ENCODE measurements at regions not wholly inside any gene's neighbourhood (a gene's known extent, or its start where the extent isn't known, plus 50 kb on each side); places are given as distances from the start of the nearest gene placed in this dataset.

- DNase-seq (ENCODE audit: low read depth in 2 of 2): no peak
- H3K9me3 ChIP-seq (ENCODE audit: control insufficient read depth, insufficient read depth, low read depth, low read length): no peaks in the 10 kb centered on the region
- no peak for TF ChIP-seq EZH2 (IDR thresholded peaks at IDR 0.05; ENCODE audit: low read length, missing control alignments)
- no peak for TF ChIP-seq CTCF (conservative IDR thresholded peaks at IDR 0.05 in 1 of 2, IDR thresholded peaks at IDR 0.05 in 1 of 2; ENCODE audit: low read depth in 1 of 2, low read length in 2 of 2)
- H3K4me1 ChIP-seq (ENCODE audit: control insufficient read depth, extremely low read depth, insufficient read depth, low read length): no peaks in the 10 kb centered on the region
- H3K27me3 ChIP-seq (ENCODE audit: control insufficient read depth, insufficient read depth, low read length): no peaks in the 10 kb centered on the region
- no peaks in the 10 kb centered on the region for H3K79me2 ChIP-seq (ENCODE audit: control insufficient read depth, insufficient read depth, low read length)
- H4K20me1 ChIP-seq (ENCODE audit: control insufficient read depth, extremely low read depth, insufficient read depth, low read length): no peaks in the 10 kb centered on the region
- H2AFZ ChIP-seq (ENCODE audit: low read length): no peak overlapping the region
- no peak overlapping the region for H3K4me3 ChIP-seq (replicated peaks in 1 of 4; ENCODE audit: control extremely low read depth in 1 of 4, insufficient read depth in 1 of 4, low read depth in 3 of 4, low read length in 4 of 4)
- no peak overlapping the region for H3K4me2 ChIP-seq (ENCODE audit: extremely low read depth, insufficient read depth, low read length)
- H3K27ac ChIP-seq (ENCODE audit: insufficient read depth, low read length): no peak overlapping the region
- no peaks in the 10 kb centered on the region for H3K36me3 ChIP-seq (ENCODE audit: control insufficient read depth, insufficient read depth, low read length)
- no peak overlapping the region for H3K9ac ChIP-seq (ENCODE audit: insufficient read depth, low read length)
These were observed 312.3 kb upstream of the LRRTM4 start for GRCh38 chr2:77834360-77835002.

GRCh38 chr2:77838441-77838840 is 316.3 kb upstream of the LRRTM4 start:
- Histone ChIP-seq H4K20me1 (ENCODE audit: control insufficient read depth, extremely low read depth, insufficient read depth, low read length) (no peaks in the 10 kb centered on the region), H2AFZ (ENCODE audit: low read length) (no peak overlapping the region), H3K79me2 (ENCODE audit: control insufficient read depth, insufficient read depth, low read length) (no peaks in the 10 kb centered on the region), H3K4me1 (ENCODE audit: control insufficient read depth, extremely low read depth, insufficient read depth, low read length) (no peaks in the 10 kb centered on the region), H3K9ac (ENCODE audit: insufficient read depth, low read length) (no peak overlapping the region), H3K27me3 (ENCODE audit: control insufficient read depth, insufficient read depth, low read length) (no peaks in the 10 kb centered on the region), H3K27ac (ENCODE audit: insufficient read depth, low read length) (no peak overlapping the region), H3K4me2 (ENCODE audit: extremely low read depth, insufficient read depth, low read length) (no peak overlapping the region), H3K36me3 (ENCODE audit: control insufficient read depth, insufficient read depth, low read length) (no peaks in the 10 kb centered on the region), H3K9me3 (ENCODE audit: control insufficient read depth, insufficient read depth, low read depth, low read length) (no peaks in the 10 kb centered on the region), H3K4me3 (replicated peaks in 1 of 4; ENCODE audit: control extremely low read depth in 1 of 4, insufficient read depth in 1 of 4, low read depth in 3 of 4, low read length in 4 of 4) (no peak overlapping the region)
- TF ChIP-seq CTCF (conservative IDR thresholded peaks at IDR 0.05 in 1 of 2, IDR thresholded peaks at IDR 0.05 in 1 of 2; ENCODE audit: low read depth in 1 of 2, low read length in 2 of 2) (no peak), EZH2 (IDR thresholded peaks at IDR 0.05; ENCODE audit: low read length, missing control alignments) (no peak)
- DNase-seq (ENCODE audit: low read depth in 2 of 2): no peak

GRCh38 chr2:77839102-77839501 is 316.9 kb upstream of the LRRTM4 start:
- no peaks in the 10 kb centered on the region for H3K4me1 ChIP-seq (ENCODE audit: control insufficient read depth, extremely low read depth, insufficient read depth, low read length)
- TF ChIP-seq CTCF (conservative IDR thresholded peaks at IDR 0.05 in 1 of 2, IDR thresholded peaks at IDR 0.05 in 1 of 2; ENCODE audit: low read depth in 1 of 2, low read length in 2 of 2) (no peak), EZH2 (IDR thresholded peaks at IDR 0.05; ENCODE audit: low read length, missing control alignments) (no peak)
- no peaks in the 10 kb centered on the region for H3K9me3 ChIP-seq (ENCODE audit: control insufficient read depth, insufficient read depth, low read depth, low read length)
- no peak for DNase-seq (ENCODE audit: low read depth in 2 of 2)
- H3K4me3 ChIP-seq (replicated peaks in 1 of 4; ENCODE audit: control extremely low read depth in 1 of 4, insufficient read depth in 1 of 4, low read depth in 3 of 4, low read length in 4 of 4): no peak overlapping the region
- H3K27me3 ChIP-seq (ENCODE audit: control insufficient read depth, insufficient read depth, low read length): no peaks in the 10 kb centered on the region
- H3K36me3 ChIP-seq (ENCODE audit: control insufficient read depth, insufficient read depth, low read length): no peaks in the 10 kb centered on the region
- H2AFZ ChIP-seq (ENCODE audit: low read length): no peak overlapping the region
- H4K20me1 ChIP-seq (ENCODE audit: control insufficient read depth, extremely low read depth, insufficient read depth, low read length): no peaks in the 10 kb centered on the region
- no peaks in the 10 kb centered on the region for H3K79me2 ChIP-seq (ENCODE audit: control insufficient read depth, insufficient read depth, low read length)
- no peak overlapping the region for H3K4me2 ChIP-seq (ENCODE audit: extremely low read depth, insufficient read depth, low read length)
- H3K9ac ChIP-seq (ENCODE audit: insufficient read depth, low read length): no peak overlapping the region
- no peak overlapping the region for H3K27ac ChIP-seq (ENCODE audit: insufficient read depth, low read length)
